Tibial nerve (tissue), 4 donors: ENCODE measurements at regions not wholly inside any gene's neighbourhood (a gene's known extent, or its start where the extent isn't known, plus 50 kb on each side); places are given as distances from the start of the nearest gene placed in this dataset.

Experiments used
- DNase-seq, 2 donors: peaks; one replicate each; pipeline ENCODE4 v3.0.0-alpha.2; 2019; ENCODE audit warnings: low spot score in 2 of 2
- H3K27ac ChIP-seq, 4 donors: fragments of 200-600 bp; sonication (generic) in 3 of 4; one replicate each; pipeline ENCODE4 v1.5.1; 2017 to 2019; ENCODE audit warnings: mild to moderate bottlenecking in 1 of 4
- H3K27me3 ChIP-seq, 2 donors: fragments of 200-600 bp; sonication (generic) in 1 of 2; one replicate each; pipeline versions ENCODE4 v1.5.1 to v1.6.0; 2017 to 2019
- H3K36me3 ChIP-seq, 3 donors: fragments of 200-600 bp; sonication (generic); one replicate each; pipeline ENCODE4 v1.5.1; 2018 to 2019
- H3K4me1 ChIP-seq, 4 donors: fragments of 200-600 bp; sonication (generic) in 3 of 4; one replicate each; pipeline ENCODE4 v1.5.1; 2017 to 2019
- H3K4me3 ChIP-seq, 4 donors: fragments of 200-600 bp; sonication (generic) in 3 of 4; one replicate each; pipeline ENCODE4 v1.5.1; 2017 to 2019; ENCODE audit warnings: mild to moderate bottlenecking in 1 of 4, moderate library complexity in 1 of 4
- H3K9me3 ChIP-seq, 4 donors: fragments of 200-600 bp; sonication (generic) in 3 of 4; one replicate each; pipeline ENCODE4 v1.5.1; 2017 to 2019
- EP300 ChIP-seq, 2 donors: sonication (generic); formaldehyde crosslinking; IDR thresholded peaks; one replicate each; pipeline ENCODE4 v1.6.1; 2017; ENCODE audit warnings: antibody characterized with exemption in 2 of 2, mild to moderate bottlenecking in 1 of 2
- POLR2A ChIP-seq, 2 donors: fragments of 450-650 bp; IDR thresholded peaks; one replicate each; pipeline ENCODE4 v1.6.1; 2017; ENCODE audit warnings: antibody characterized with exemption in 2 of 2, mild to moderate bottlenecking in 2 of 2, moderate library complexity in 2 of 2
- WGBS, 2 donors: methylation state at CpG; one replicate each; pipeline ENCODE4 v1.1.5; 2018; 5-methylcytosine and 5-hydroxymethylcytosine counted together
- TF ChIP-seq, protein P1 (sequence below), 5 experiments: fragments of 200-600 bp in 3 of 5; fragments of 450-650 bp in 2 of 5; sonication (generic) in 3 of 5; IDR thresholded peaks; one replicate each; pipeline ENCODE4 v1.5.1; 2016 to 2019; ENCODE audit warnings: antibody characterized with exemption in 5 of 5, mild to moderate bottlenecking in 3 of 5, moderate library complexity in 2 of 5

DNA sequence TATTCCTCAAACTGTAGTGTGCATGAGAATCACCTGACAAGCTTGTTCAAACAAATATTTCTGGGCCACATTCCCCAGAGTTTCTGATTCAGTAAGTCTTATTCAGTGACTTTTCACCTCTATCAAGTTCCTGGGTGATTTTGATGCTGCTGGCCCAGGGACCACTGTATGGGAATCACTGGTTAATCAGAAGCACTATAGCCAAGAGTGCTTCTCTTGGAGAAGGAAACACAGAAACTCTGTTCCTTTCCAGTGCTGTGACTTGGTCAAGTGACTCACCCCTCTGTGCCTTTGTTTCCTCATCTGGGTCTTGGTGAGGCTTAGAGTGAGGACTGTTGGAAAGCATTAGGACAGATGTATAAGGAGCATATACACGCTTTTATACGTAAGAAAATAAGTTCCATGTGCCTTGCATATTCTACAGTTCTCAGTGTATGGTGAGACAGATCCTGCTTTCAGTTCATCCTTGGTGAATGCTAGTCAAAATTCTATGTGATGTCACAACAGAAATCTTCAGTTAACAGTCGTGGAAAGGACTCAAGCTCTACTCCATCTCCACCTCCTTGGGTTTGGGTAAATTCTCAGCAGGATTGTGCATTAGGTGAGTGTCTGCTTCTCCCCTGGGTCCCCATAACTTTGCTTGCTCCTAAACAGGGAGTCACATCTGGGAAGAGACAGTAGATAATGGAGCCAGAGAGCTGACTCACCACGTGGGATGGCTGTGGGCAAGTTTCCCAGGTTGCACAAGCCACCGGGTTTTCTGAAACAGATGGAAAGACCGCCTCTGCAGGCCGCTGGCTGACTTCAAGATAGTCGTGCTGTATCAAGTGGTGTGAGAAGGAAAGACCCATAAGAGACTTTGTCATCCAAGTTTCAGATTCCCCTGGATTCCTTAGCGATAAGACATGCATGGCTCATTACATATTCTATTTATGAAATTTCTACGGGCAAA lies 117.0 kb downstream of the NXNL2 start:
- WGBS, 2 donors = 40 to 42% methylated on average over 10 of the region's 10 CpGs
- no peaks in the 10 kb centered on the region for H3K27me3 ChIP-seq
- no peaks in the 10 kb centered on the region for H3K36me3 ChIP-seq
- DNase-seq = peak; percentile 83 to 93
- TF ChIP-seq EP300 (IDR thresholded peaks at IDR 0.05) (peak in 1 of 2 donors; percentile 81), POLR2A (IDR thresholded peaks at IDR 0.05) (no peak)
- TF ChIP-seq, protein P1, sequence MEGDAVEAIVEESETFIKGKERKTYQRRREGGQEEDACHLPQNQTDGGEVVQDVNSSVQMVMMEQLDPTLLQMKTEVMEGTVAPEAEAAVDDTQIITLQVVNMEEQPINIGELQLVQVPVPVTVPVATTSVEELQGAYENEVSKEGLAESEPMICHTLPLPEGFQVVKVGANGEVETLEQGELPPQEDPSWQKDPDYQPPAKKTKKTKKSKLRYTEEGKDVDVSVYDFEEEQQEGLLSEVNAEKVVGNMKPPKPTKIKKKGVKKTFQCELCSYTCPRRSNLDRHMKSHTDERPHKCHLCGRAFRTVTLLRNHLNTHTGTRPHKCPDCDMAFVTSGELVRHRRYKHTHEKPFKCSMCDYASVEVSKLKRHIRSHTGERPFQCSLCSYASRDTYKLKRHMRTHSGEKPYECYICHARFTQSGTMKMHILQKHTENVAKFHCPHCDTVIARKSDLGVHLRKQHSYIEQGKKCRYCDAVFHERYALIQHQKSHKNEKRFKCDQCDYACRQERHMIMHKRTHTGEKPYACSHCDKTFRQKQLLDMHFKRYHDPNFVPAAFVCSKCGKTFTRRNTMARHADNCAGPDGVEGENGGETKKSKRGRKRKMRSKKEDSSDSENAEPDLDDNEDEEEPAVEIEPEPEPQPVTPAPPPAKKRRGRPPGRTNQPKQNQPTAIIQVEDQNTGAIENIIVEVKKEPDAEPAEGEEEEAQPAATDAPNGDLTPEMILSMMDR (IDR thresholded peaks at IDR 0.05) = peak in 3 of 5 experiments; percentile 8 to 35 (median 21)
- H3K27ac ChIP-seq = peak overlapping the region in 2 of 4 donors; percentile 51 to 75
- H3K4me3 ChIP-seq = no peak overlapping the region
- H3K9me3 ChIP-seq = peaks cover 0 to 11% (median 0%) of the 10 kb centered on the region in 4 donors
- H3K4me1 ChIP-seq = peaks cover 0 to 29% (median 6%) of the 10 kb centered on the region in 4 donors

DNA sequence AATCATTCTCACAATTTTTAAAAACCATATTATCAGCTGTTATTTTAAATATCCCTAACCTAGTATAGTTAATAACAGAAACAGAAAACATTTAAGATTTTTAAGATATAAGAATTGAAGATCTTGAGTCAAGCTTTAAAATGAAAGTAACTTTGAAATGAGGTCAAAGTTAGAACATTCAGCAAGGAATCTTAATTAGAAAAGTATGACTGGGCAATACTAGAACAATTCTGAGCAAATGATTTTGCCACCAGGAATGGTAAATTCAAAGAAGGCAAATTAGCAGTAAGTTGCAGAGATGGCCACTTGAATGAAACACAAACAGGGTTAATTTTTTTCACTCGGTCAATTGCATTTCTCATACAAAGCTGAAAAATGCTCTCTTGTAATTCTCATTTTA lies 117.9 kb downstream of the NXNL2 start:
- peak overlapping the region in 2 of 4 donors; percentile 42 to 75 for H3K27ac ChIP-seq
- peaks cover 0 to 33% (median 6%) of the 10 kb centered on the region in 4 donors for H3K4me1 ChIP-seq
- H3K4me3 ChIP-seq = no peak overlapping the region
- TF ChIP-seq, protein P1 (IDR thresholded peaks at IDR 0.05) = no peak
- TF ChIP-seq EP300 (IDR thresholded peaks at IDR 0.05) (no peak), POLR2A (IDR thresholded peaks at IDR 0.05) (no peak)
- no peaks in the 10 kb centered on the region for H3K27me3 ChIP-seq
- H3K9me3 ChIP-seq = peaks cover 0 to 11% (median 0%) of the 10 kb centered on the region in 4 donors
- no peaks in the 10 kb centered on the region for H3K36me3 ChIP-seq
- DNase-seq = no peak
- 11 to 17% methylated on average over 1 of the region's 1 CpG for WGBS, 2 donors

DNA sequence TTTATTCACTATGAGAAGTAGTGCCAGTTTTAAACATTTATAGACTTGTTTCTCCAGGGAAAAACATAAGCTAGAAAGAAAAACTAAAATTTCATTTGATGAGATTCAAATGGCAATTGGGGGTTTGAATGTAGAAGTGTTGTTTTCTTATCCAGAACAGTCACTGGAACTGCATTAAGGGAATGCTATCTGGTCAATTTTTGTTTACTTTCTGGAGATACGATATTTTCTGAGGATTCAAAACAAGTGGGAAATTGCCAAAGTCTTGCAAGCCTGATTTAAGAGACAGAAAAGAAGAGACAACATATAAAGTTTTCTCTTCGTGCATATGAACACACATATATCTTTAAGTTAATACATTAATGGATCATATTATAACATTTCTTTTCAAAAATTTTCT lies 118.4 kb downstream of the NXNL2 start:
- H3K9me3 ChIP-seq = peaks cover 0 to 11% (median 0%) of the 10 kb centered on the region in 4 donors
- DNase-seq = no peak
- peaks cover 0 to 37% (median 7%) of the 10 kb centered on the region in 4 donors for H3K4me1 ChIP-seq
- H3K4me3 ChIP-seq = no peak overlapping the region
- H3K27ac ChIP-seq = peak overlapping the region in 1 of 4 donors; percentile 75
- no peaks in the 10 kb centered on the region for H3K27me3 ChIP-seq
- no peaks in the 10 kb centered on the region for H3K36me3 ChIP-seq
- TF ChIP-seq EP300 (IDR thresholded peaks at IDR 0.05) (no peak), POLR2A (IDR thresholded peaks at IDR 0.05) (no peak)
- TF ChIP-seq, protein P1 (IDR thresholded peaks at IDR 0.05) = no peak
- WGBS, 2 donors = 36 to 49% methylated on average over 2 of the region's 2 CpGs

DNA sequence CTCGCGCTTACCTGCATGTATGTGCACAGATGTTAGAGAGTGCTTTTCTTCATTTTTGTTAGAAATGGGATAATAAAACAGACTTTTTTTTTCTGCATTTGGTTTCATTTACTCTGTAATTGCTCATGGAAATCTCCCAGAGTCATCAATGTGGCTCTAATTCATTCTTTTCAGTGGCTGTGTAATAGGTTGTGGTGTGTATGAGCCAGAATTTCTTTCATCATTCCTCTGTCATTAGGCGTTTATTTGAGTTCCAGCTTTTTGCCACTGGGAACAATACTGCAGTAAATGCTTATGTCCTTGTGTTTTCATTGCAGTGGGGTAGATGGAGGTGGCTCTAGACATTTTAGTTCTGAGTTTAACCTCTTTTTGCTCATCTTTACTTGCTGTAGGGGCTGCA lies 118.9 kb downstream of the NXNL2 start:
- Histone ChIP-seq H3K9me3 (peaks cover 0 to 6% (median 0%) of the 10 kb centered on the region in 4 donors), H3K4me3 (no peak overlapping the region), H3K27me3 (no peaks in the 10 kb centered on the region), H3K36me3 (no peaks in the 10 kb centered on the region), H3K27ac (peak overlapping the region in 1 of 4 donors; percentile 75), H3K4me1 (peaks cover 0 to 40% (median 9%) of the 10 kb centered on the region in 4 donors)
- WGBS, 2 donors = 66 to 68% methylated on average over 3 of the region's 3 CpGs
- TF ChIP-seq, protein P1 (IDR thresholded peaks at IDR 0.05) = no peak
- TF ChIP-seq EP300 (IDR thresholded peaks at IDR 0.05) (no peak), POLR2A (IDR thresholded peaks at IDR 0.05) (no peak)
- DNase-seq = no peak

DNA sequence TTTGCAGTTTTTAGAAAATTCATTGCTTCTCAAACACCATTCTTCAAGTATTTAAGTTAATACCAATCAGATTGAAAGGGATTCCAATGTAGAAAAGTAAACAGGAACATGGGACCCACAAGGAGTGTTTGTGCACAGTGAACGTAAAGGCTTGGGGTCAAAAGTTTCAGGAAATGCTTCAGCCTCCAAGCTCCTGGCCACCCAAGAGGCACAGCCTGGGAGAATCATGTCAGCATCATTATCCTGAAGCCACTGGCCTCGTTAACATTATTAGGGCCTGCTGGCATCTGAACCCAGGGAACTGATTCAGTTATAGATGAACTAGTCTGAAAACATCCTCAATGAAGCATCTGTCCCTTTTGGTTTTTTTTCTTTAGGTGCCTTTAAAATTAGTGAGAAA lies 122.9 kb downstream of the NXNL2 start:
- no peak overlapping the region for H3K4me3 ChIP-seq
- no peak for DNase-seq
- no peaks in the 10 kb centered on the region for H3K9me3 ChIP-seq
- TF ChIP-seq POLR2A (IDR thresholded peaks at IDR 0.05) (no peak), EP300 (IDR thresholded peaks at IDR 0.05) (no peak)
- TF ChIP-seq, protein P1 (IDR thresholded peaks at IDR 0.05) = no peak
- 39 to 43% methylated on average over 2 of the region's 2 CpGs for WGBS, 2 donors
- no peaks in the 10 kb centered on the region for H3K27me3 ChIP-seq
- peaks cover 0 to 27% (median 9%) of the 10 kb centered on the region in 4 donors for H3K4me1 ChIP-seq
- no peaks in the 10 kb centered on the region for H3K36me3 ChIP-seq
- H3K27ac ChIP-seq = peak overlapping the region in 2 of 4 donors; percentile 70 to 80
